ENCODE measurements at regions not wholly inside any gene's neighbourhood (a gene's known extent, or its start where the extent isn't known, plus 50 kb on each side); places are given as distances from the start of the nearest gene placed in this dataset.

GRCh38 chr19:28632371-28633080 lies 580.4 kb downstream of the UQCRFS1 start:
- TF ChIP-seq PATZ1 (tag by site-specific recombination; IDR thresholded peaks at IDR 0.05): no peak
- no peak for TF ChIP-seq REST (tag by site-specific recombination; IDR thresholded peaks at IDR 0.05)
- no peak for TF ChIP-seq TCF7L2 (IDR thresholded peaks at IDR 0.05; ENCODE audit: borderline replicate concordance, low read depth, low read length)
- no peak for TF ChIP-seq ZFP41 (tag by site-specific recombination; IDR thresholded peaks at IDR 0.05; ENCODE audit: borderline replicate concordance)
- TF ChIP-seq ZNF292 (tag by site-specific recombination; IDR thresholded peaks at IDR 0.05; ENCODE audit: borderline replicate concordance, low read depth): no peak
- no peak for TF ChIP-seq ZSCAN16 (tag by site-specific recombination; IDR thresholded peaks at IDR 0.05)
- no peak for TF ChIP-seq ATF2 (tag by site-specific recombination; IDR thresholded peaks at IDR 0.05; ENCODE audit: low read depth)
- no peak for TF ChIP-seq ZNF398 (tag by site-specific recombination; IDR thresholded peaks at IDR 0.05)
- TF ChIP-seq CTCF (tag by site-specific recombination; IDR thresholded peaks at IDR 0.05): no peak
- no peak for TF ChIP-seq ZNF274 (IDR thresholded peaks at IDR 0.05; ENCODE audit: low read length)
- no peak for TF ChIP-seq ZNF274 (tag by site-specific recombination; IDR thresholded peaks at IDR 0.05; ENCODE audit: borderline replicate concordance)
- TF ChIP-seq PBX3 (CRISPR knock-in tag; IDR thresholded peaks at IDR 0.05): no peak
